ENCODE measurements at regions not wholly inside any gene's neighbourhood (a gene's known extent, or its start where the extent isn't known, plus 50 kb on each side); places are given as distances from the start of the nearest gene placed in this dataset.

GRCh38 chr17:77445760-77446532, 305.2 kb downstream of the SEC14L1 start:
- no peak for TF ChIP-seq POLR2A (IDR thresholded peaks at IDR 0.05; ENCODE audit: control extremely low read depth in 1 of 2, low read depth in 2 of 2, low read length in 2 of 2)
- TF ChIP-seq, protein P1, sequence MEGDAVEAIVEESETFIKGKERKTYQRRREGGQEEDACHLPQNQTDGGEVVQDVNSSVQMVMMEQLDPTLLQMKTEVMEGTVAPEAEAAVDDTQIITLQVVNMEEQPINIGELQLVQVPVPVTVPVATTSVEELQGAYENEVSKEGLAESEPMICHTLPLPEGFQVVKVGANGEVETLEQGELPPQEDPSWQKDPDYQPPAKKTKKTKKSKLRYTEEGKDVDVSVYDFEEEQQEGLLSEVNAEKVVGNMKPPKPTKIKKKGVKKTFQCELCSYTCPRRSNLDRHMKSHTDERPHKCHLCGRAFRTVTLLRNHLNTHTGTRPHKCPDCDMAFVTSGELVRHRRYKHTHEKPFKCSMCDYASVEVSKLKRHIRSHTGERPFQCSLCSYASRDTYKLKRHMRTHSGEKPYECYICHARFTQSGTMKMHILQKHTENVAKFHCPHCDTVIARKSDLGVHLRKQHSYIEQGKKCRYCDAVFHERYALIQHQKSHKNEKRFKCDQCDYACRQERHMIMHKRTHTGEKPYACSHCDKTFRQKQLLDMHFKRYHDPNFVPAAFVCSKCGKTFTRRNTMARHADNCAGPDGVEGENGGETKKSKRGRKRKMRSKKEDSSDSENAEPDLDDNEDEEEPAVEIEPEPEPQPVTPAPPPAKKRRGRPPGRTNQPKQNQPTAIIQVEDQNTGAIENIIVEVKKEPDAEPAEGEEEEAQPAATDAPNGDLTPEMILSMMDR (IDR thresholded peaks at IDR 0.05; ENCODE audit: control extremely low read depth in 1 of 3, insufficient read depth in 1 of 3, low read depth in 1 of 3, low read length in 3 of 3) = no peak
- no peak for TF ChIP-seq CBX8 (IDR thresholded peaks at IDR 0.05; ENCODE audit: borderline replicate concordance, low read depth, low read length)
- no peak for TF ChIP-seq SUZ12 (IDR thresholded peaks at IDR 0.05; ENCODE audit: low read length)
- TF ChIP-seq RFX5 (IDR thresholded peaks at IDR 0.05; ENCODE audit: borderline replicate concordance, low read depth, low read length) = no peak
- TF ChIP-seq GABPA (IDR thresholded peaks at IDR 0.05; ENCODE audit: borderline replicate concordance, insufficient read depth, low read length) = no peak
- TF ChIP-seq POLR2AphosphoS5 (IDR thresholded peaks at IDR 0.05; ENCODE audit: low read depth, low read length) = no peak
- TF ChIP-seq EZH2 (IDR thresholded peaks at IDR 0.05; ENCODE audit: low read depth, low read length, severe bottlenecking) = no peak
- TF ChIP-seq TCF12 (IDR thresholded peaks at IDR 0.05; ENCODE audit: low read depth, low read length) = no peak
- TF ChIP-seq, protein P2, sequence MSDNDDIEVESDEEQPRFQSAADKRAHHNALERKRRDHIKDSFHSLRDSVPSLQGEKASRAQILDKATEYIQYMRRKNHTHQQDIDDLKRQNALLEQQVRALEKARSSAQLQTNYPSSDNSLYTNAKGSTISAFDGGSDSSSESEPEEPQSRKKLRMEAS (IDR thresholded peaks at IDR 0.05) = no peak
- no peak for TF ChIP-seq ASH2L (IDR thresholded peaks at IDR 0.05; ENCODE audit: low read length)
- TF ChIP-seq NRF1 (IDR thresholded peaks at IDR 0.05; ENCODE audit: low read depth, low read length) = no peak
- no peak for TF ChIP-seq SP4 (IDR thresholded peaks at IDR 0.05; ENCODE audit: low read length)
